HG03159 (cell line): ENCODE measurements at regions not wholly inside any gene's neighbourhood (a gene's known extent, or its start where the extent isn't known, plus 50 kb on each side); places are given as distances from the start of the nearest gene placed in this dataset.
"Not testable (repeated sequence)": the region's sequence is repeated elsewhere in the genome, so short reads cannot be mapped to it uniquely, and the experiment has no call there.

Experiments used
- ATAC-seq: cut with Tn5 transposase; IDR thresholded peaks from one replicate; pipeline ENCODE4 v1.9.1; 2021; ENCODE audit warnings: mild to moderate bottlenecking, moderate library complexity; ENCODE audit not compliant: unreplicated experiment

GRCh38 chr10:60621018-60621417, 157.3 kb upstream of the CDK1 start:
- no peak for ATAC-seq

- ATAC-seq, result no peak
Observed at GRCh38 chr10:60618861-60619260, 159.4 kb upstream of the CDK1 start.

DNA sequence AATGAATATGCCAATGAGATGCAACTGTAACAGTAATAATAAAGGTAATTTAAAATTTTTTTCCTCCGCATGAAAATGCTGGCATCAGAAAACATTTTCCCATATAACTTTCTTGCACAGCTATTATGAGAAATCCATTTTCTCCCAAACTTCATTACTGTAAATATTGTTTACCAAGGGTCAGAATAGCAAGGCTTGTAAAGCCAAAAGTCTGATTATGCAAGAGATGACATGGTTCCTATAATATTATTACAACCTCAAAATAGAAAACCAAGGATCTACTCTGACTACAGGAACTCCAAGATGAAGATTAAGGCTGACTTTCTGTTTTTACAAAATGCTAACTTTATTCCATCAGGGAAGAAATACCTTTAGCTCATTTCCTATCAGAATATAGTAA, 162.7 kb upstream of the CDK1 start:
- no peak for ATAC-seq

- no peak for ATAC-seq
Observed at GRCh38 chr10:60614363-60614762, 163.9 kb upstream of the CDK1 start.

- ATAC-seq, result no peak
Observed at GRCh38 chr10:60613434-60613833, 164.8 kb upstream of the CDK1 start.

DNA sequence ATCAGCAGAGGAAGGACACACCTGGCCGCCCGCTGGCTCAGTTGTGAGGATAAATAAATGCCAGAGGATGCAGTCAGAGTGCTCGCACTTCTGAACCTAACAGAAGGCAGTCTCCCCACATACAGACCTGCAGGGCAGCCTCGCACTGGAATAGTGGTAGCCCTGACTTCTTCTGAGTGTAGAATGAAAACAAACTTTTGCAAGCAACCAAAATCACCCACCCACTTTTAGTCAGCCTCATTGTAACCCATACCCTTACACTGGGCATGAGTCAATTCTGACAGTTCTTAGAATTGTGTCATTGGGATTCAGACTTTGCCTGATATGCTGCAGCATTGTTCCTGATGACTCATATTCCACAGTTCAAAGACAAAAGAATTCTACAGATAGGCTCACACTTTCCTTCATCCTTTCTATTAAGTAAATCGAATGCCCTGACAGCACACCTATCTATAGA, 167.0 kb upstream of the CDK1 start:
- ATAC-seq, result no peak

DNA sequence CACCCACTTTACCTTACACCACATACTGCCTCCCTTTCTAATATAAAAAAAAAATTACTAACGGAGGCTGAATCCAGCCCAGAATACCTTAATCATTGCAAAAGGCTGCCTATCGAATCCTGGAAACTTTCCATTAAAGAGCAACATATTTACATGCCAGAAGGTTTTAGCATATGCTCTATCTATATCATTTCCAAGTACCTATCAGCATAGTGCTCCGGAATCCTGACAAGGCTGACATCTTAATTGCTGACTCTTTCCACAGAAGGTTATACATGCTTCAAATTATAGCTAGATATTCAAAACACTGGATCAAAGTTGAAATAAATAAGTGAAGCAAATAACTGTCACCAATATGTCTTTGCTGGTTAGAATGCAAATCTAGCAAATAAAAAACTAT, 170.9 kb upstream of the CDK1 start:
- no peak for ATAC-seq

DNA sequence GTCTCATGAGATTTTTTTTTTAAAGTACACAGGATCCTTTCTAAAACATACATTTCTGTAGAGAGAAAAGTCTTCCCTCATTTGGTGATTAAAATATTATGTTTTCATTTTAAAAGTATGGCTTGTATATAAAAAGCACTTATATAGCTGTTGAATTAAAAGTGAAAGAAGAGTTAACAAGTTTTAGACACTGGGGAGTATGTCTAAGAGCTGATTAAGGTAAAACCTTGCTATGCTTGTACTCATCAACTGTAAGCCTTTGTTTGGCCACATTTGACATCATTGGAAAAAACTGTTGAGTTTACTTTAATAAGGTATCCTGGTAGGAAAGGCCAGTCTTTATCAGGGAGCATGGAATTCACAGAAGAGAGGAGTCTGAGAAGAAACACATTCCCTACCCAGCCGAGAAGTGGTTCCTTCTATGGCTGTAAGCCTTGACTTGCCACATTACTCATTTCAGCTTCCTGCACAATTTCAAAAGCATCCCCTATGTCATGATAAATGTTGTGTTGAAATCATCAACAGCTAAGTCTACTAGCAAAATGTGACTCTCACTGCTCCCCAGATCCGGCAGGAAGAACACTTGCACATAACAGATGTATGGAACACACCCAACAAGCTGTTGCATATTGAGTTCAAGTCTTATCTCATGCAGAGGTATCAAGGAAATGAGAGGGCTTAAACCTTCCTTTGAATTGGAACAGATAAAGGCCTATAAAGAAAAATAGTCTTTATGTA, 171.8 kb upstream of the CDK1 start:
- no peak for ATAC-seq

GRCh38 chr10:60605476-60605875, 172.8 kb upstream of the CDK1 start:
- ATAC-seq, result no peak

GRCh38 chr10:60604342-60604741, 173.9 kb upstream of the CDK1 start:
- ATAC-seq, result no peak

DNA sequence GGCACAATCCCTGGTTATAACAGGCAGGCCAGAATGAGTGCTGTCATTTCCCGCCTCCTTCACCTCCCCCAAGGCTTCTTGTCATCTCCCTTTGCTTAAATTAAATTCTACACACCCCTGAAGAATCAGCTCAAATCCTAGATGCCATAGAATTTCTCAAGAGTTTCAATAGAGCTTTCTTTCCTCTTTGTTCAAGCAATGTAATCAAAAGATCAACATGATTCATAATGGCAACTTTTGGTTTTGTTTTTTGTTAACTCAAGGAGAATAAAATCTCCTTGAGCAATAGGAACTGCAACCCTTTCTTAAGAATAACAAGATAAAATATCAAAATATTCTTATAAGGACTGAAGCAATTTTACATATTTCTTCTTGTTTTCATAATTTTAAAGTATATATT, 180.8 kb upstream of the CDK1 start:
- ATAC-seq, result no peak

DNA sequence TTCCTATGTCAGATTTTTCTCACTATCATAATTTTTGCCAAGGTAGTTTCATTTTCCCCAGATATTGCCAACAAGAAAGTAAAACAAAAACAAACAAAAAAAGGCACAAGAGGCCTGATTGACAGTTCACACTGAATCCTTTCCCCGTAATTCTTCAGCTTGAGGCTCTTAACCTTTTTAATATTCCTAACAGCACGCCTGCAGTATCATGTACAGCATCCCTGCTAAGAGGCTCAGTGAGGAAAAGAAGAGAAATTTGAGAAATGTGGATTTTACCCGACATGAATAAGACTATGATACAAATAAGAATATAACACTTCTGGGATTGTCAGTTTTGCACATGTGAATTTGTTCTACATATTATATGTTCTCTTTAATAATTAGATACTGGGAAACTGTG, 182.4 kb upstream of the CDK1 start:
- no peak for ATAC-seq

GRCh38 chr10:60594476-60595051, 183.7 kb upstream of the CDK1 start:
- ATAC-seq, result no peak

DNA sequence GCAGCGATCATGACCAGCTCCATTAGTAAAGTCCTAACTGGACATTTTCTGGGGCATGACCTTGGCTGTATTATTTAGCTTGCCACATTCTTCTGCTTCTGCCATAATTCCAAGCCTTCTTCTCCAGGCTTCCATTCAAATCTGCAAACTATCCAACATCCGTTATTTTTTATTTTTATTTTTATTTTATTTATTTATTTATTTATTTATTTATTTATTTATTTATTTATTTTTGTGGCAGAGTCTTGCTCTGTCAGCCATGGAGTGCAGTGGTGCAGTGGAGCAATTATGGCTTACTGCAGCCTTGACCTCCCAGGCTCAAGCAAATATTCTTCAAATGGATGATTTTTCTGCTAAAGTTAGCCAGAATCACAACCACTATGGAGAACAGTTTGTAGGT, 187.2 kb upstream of the CDK1 start:
- ATAC-seq, result no peak

DNA sequence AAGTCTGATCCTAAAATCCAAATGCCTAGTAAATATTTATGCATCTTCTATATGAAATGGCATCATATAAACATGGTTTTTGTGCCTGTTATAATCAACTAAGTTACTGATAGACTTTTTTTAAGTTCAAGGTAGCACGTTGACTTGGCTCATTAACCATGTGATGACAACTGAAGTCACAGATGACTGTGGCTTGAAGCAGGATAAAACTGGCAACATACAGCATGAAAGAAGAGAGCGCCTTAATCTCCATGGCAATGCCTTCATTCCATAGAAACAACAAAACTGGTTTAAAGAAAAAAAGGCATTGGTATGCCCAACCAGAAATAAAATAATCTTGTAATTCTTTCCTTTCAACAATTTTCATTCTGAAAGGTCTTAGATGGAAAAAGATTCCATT, 188.9 kb upstream of the CDK1 start:
- no peak for ATAC-seq

DNA sequence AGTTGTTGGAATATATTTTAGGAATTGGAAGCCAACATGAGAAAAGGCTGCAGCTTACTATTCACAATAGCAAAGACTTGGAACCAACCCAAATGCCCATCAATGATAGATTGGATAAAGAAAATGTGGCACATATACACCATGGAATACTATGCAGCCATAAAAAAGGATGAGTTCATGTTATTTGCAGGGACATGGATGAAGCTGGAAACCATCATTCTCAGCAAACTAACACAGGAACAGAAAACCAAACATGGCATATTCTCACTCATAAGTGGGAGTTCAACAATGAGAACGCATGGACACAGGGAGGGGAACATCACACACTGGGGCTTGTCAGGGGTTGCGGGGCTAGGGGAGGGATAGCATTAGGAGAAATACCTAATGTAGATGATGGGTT, 192.1 kb upstream of the ANK3 start:
- ATAC-seq, result not testable (repeated sequence)

DNA sequence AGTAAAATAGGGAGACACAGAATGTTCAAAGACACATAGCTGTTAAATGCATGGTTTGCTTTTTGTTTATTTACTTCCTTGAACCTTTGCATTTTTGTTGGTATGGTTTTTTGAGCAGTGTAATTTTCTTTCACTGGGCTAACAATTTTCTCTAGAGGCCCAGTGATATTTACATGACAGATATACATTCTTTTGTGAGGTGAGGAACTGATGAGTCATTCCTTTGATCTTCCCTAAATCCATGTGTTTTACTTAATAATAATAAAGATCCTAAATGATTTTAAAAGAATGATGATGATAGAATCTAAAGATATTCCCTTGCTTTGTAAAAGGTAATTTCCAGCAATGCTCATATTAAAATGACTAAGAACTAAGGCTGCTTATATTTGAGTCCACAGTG, 188.5 kb upstream of the ANK3 start:
- ATAC-seq, result no peak

- ATAC-seq, result no peak
Observed at GRCh38 chr10:60576130-60577069, 186.7 kb upstream of the ANK3 start.

DNA sequence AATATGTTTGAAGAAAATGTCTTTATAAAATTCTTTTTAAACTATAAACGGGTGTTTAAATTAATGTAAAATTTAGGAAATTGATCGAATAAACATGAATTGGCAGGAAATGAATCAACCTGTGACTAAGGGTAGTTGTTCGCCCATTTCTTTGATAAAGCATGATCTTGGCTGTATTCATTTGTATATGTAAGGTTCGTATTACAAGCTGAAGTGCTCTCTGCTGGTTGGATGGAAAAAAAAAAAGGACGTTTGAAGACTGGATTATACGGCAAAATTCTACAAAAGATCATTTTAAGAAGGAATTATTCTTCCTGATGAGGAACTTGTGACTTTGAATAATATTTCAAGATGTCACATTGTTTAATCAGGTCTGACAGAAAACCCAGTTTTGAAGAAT, 185.4 kb upstream of the ANK3 start:
- ATAC-seq, result no peak

DNA sequence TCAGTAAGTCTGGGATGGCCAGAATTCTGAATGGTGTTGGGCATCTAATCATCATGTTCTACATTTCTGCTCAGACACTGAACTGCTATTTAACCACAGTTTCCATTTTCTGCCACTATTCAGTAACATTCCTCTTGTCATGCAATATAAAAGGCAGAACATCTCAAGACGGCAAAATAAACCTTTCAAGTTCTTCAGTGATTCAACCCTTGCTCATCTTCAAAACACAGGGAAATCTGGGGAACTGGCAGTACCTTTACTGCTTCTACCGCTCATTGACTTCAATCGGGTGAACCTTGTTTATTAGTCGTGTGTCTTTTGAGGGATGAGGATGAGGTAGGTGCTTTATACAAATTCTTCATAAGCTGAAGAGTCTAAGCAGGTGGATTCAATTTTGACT, 184.7 kb upstream of the ANK3 start:
- ATAC-seq, result no peak

DNA sequence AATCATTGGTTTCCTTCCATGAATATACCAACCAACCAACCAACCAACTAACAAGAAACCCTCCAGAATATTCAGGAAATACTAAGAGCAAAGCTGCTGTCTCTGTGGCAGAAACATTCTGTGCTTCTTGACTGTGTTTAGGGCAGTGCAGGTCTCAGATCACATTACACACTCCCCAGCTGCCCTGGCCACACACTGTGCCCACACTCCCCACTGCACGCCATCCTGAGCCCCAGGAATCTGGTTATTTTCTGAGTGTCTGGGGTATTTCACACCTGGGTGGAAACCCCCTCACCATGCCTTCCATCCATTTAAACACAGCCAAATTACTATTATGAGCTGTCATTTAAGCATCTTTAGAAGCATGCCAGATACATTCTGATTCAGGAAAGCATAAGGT, 183.7 kb upstream of the ANK3 start:
- peak; percentile 58 for ATAC-seq
